ENCODE measurements at regions not wholly inside any gene's neighbourhood (a gene's known extent, or its start where the extent isn't known, plus 50 kb on each side); places are given as distances from the start of the nearest gene placed in this dataset.

GRCh38 chr6:138609801-138610430, 110.6 kb upstream of the NHSL1 start (continued):
- TF ChIP-seq, protein P1, sequence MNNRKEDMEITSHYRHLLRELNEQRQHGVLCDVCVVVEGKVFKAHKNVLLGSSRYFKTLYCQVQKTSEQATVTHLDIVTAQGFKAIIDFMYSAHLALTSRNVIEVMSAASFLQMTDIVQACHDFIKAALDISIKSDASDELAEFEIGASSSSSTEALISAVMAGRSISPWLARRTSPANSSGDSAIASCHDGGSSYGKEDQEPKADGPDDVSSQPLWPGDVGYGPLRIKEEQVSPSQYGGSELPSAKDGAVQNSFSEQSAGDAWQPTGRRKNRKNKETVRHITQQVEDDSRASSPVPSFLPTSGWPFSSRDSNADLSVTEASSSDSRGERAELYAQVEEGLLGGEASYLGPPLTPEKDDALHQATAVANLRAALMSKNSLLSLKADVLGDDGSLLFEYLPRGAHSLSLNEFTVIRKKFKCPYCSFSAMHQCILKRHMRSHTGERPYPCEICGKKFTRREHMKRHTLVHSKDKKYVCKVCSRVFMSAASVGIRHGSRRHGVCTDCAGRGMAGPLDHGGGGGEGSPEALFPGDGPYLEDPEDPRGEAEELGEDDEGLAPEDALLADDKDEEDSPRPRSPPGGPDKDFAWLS (CRISPR knock-in tag; IDR thresholded peaks at IDR 0.05; ENCODE audit: borderline replicate concordance): no peak
- TF ChIP-seq ZBTB7B (CRISPR knock-in tag; IDR thresholded peaks at IDR 0.05) (no peak), DRAP1 (CRISPR knock-in tag; IDR thresholded peaks at IDR 0.05) (no peak), ZNF496 (CRISPR knock-in tag; IDR thresholded peaks at IDR 0.05; ENCODE audit: insufficient replicate concordance) (no peak), ZBTB42 (CRISPR knock-in tag; IDR thresholded peaks at IDR 0.05) (no peak), EED (CRISPR knock-in tag; IDR thresholded peaks at IDR 0.05) (no peak), ZNF605 (CRISPR knock-in tag; IDR thresholded peaks at IDR 0.05) (no peak), ZBTB26 (CRISPR knock-in tag; IDR thresholded peaks at IDR 0.05; ENCODE audit: borderline replicate concordance) (no peak), TCF7L2 (IDR thresholded peaks at IDR 0.05; ENCODE audit: low read depth, low read length) (no peak), ZNF441 (CRISPR knock-in tag; IDR thresholded peaks at IDR 0.05; ENCODE audit: borderline replicate concordance) (no peak), RBM39 (IDR thresholded peaks at IDR 0.05; ENCODE audit: low read depth, low read length, poor library complexity, severe bottlenecking) (no peak), ZNF335 (CRISPR knock-in tag; IDR thresholded peaks at IDR 0.05) (no peak), ZNF589 (CRISPR knock-in tag; conservative IDR thresholded peaks at IDR 0.05) (peak; percentile 45; the same call in 1 of the 2 replicates), ZNF121 (CRISPR knock-in tag; IDR thresholded peaks at IDR 0.05) (no peak), LCORL (IDR thresholded peaks at IDR 0.05) (no peak), LCORL (CRISPR knock-in tag; IDR thresholded peaks at IDR 0.05) (peak; percentile 63; the same call in 1 of the 2 replicates), ZNF552 (CRISPR knock-in tag; IDR thresholded peaks at IDR 0.05; ENCODE audit: borderline replicate concordance) (no peak), MTA3 (CRISPR knock-in tag; IDR thresholded peaks at IDR 0.05) (no peak), NRL (CRISPR knock-in tag; IDR thresholded peaks at IDR 0.05; ENCODE audit: borderline replicate concordance) (no peak), DR1 (CRISPR knock-in tag; IDR thresholded peaks at IDR 0.05) (no peak), KMT2A (CRISPR knock-in tag; IDR thresholded peaks at IDR 0.05) (no peak), ZNF207 (IDR thresholded peaks at IDR 0.05; ENCODE audit: borderline replicate concordance) (no peak)
- TF ChIP-seq, protein P2, sequence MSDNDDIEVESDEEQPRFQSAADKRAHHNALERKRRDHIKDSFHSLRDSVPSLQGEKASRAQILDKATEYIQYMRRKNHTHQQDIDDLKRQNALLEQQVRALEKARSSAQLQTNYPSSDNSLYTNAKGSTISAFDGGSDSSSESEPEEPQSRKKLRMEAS (IDR thresholded peaks at IDR 0.05): no peak
- TF ChIP-seq, protein P3, sequence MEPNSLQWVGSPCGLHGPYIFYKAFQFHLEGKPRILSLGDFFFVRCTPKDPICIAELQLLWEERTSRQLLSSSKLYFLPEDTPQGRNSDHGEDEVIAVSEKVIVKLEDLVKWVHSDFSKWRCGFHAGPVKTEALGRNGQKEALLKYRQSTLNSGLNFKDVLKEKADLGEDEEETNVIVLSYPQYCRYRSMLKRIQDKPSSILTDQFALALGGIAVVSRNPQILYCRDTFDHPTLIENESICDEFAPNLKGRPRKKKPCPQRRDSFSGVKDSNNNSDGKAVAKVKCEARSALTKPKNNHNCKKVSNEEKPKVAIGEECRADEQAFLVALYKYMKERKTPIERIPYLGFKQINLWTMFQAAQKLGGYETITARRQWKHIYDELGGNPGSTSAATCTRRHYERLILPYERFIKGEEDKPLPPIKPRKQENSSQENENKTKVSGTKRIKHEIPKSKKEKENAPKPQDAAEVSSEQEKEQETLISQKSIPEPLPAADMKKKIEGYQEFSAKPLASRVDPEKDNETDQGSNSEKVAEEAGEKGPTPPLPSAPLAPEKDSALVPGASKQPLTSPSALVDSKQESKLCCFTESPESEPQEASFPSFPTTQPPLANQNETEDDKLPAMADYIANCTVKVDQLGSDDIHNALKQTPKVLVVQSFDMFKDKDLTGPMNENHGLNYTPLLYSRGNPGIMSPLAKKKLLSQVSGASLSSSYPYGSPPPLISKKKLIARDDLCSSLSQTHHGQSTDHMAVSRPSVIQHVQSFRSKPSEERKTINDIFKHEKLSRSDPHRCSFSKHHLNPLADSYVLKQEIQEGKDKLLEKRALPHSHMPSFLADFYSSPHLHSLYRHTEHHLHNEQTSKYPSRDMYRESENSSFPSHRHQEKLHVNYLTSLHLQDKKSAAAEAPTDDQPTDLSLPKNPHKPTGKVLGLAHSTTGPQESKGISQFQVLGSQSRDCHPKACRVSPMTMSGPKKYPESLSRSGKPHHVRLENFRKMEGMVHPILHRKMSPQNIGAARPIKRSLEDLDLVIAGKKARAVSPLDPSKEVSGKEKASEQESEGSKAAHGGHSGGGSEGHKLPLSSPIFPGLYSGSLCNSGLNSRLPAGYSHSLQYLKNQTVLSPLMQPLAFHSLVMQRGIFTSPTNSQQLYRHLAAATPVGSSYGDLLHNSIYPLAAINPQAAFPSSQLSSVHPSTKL (CRISPR knock-in tag; IDR thresholded peaks at IDR 0.05): peak; percentile 33; the same call in 1 of the 2 replicates
